ENCODE measurements at regions not wholly inside any gene's neighbourhood (a gene's known extent, or its start where the extent isn't known, plus 50 kb on each side); places are given as distances from the start of the nearest gene placed in this dataset.
"Not testable (repeated sequence)": the region's sequence is repeated elsewhere in the genome, so short reads cannot be mapped to it uniquely, and the experiment has no call there.

GRCh38 chr5:169531631-169532030, 51.9 kb upstream of the SPDL1 start:
- DNase-seq (ENCODE audit: low read depth): no peak

- no peak for DNase-seq (ENCODE audit: low read depth)
These were observed 55.7 kb upstream of the SPDL1 start for GRCh38 chr5:169527863-169528262.

GRCh38 chr5:169527066-169527465, 56.5 kb upstream of the SPDL1 start:
- no peak for DNase-seq (ENCODE audit: low read depth)

- DNase-seq (ENCODE audit: low read depth): no peak
These were observed 60.7 kb upstream of the SPDL1 start for GRCh38 chr5:169522851-169523250.

- DNase-seq (ENCODE audit: low read depth): no peak
These were observed 62.1 kb upstream of the SPDL1 start for GRCh38 chr5:169521366-169521983.

- no peak for DNase-seq (ENCODE audit: low read depth)
These were observed 64.2 kb upstream of the SPDL1 start for GRCh38 chr5:169519358-169519757.

- not testable (repeated sequence) for DNase-seq (ENCODE audit: low read depth)
These were observed 64.8 kb upstream of the SPDL1 start for GRCh38 chr5:169518779-169519178.

- no peak for DNase-seq (ENCODE audit: low read depth)
These were observed 71.2 kb upstream of the SPDL1 start for GRCh38 chr5:169512385-169512784.

GRCh38 chr5:169511708-169512107, 71.9 kb upstream of the SPDL1 start:
- DNase-seq (ENCODE audit: low read depth): no peak

GRCh38 chr5:169507051-169507450, 76.5 kb upstream of the SPDL1 start:
- DNase-seq (ENCODE audit: low read depth): no peak

GRCh38 chr5:169503886-169504285, 79.7 kb upstream of the SPDL1 start:
- DNase-seq (ENCODE audit: low read depth): no peak

- no peak for DNase-seq (ENCODE audit: low read depth)
These were observed 83.5 kb upstream of the SPDL1 start for GRCh38 chr5:169499990-169500505.

GRCh38 chr5:169496878-169497277, 86.7 kb upstream of the SPDL1 start:
- no peak for DNase-seq (ENCODE audit: low read depth)

GRCh38 chr5:169494941-169495548, 88.5 kb upstream of the SPDL1 start:
- DNase-seq (ENCODE audit: low read depth): no peak

GRCh38 chr5:169494383-169494935, 89.1 kb upstream of the SPDL1 start:
- DNase-seq (ENCODE audit: low read depth): no peak

- no peak for DNase-seq (ENCODE audit: low read depth)
These were observed 109.3 kb upstream of the SPDL1 start for GRCh38 chr5:169474226-169474625.

GRCh38 chr5:169472544-169472943, 111.0 kb upstream of the SPDL1 start:
- DNase-seq (ENCODE audit: low read depth): no peak

GRCh38 chr5:169471021-169471420, 112.6 kb upstream of the SPDL1 start:
- DNase-seq (ENCODE audit: low read depth): no peak

GRCh38 chr5:169467041-169467771, 116.4 kb upstream of the SPDL1 start:
- no peak for DNase-seq (ENCODE audit: low read depth)

GRCh38 chr5:169460896-169461295, 122.7 kb upstream of the SPDL1 start:
- DNase-seq (ENCODE audit: low read depth): no peak

- no peak for DNase-seq (ENCODE audit: low read depth)
These were observed 123.5 kb upstream of the SPDL1 start for GRCh38 chr5:169460123-169460522.

GRCh38 chr5:169458221-169458620, 125.4 kb upstream of the SPDL1 start:
- DNase-seq (ENCODE audit: low read depth): no peak

GRCh38 chr5:169450464-169450863, 133.1 kb upstream of the SPDL1 start:
- DNase-seq (ENCODE audit: low read depth): no peak

Measured in HS-27A (cell line).